GM12864 (cell line): ENCODE measurements at regions not wholly inside any gene's neighbourhood (a gene's known extent, or its start where the extent isn't known, plus 50 kb on each side); places are given as distances from the start of the nearest gene placed in this dataset.
"Not testable (repeated sequence)": the region's sequence is repeated elsewhere in the genome, so short reads cannot be mapped to it uniquely, and the experiment has no call there.

Source experiments
- DNase-seq: peaks from one replicate; pipeline ENCODE4 v3.0.0-alpha.2; 2011; ENCODE audit warnings: low read depth
- H3K4me3 ChIP-seq: 2 replicates; pipeline ENCODE4 v1.5.1; 2011; ENCODE audit warnings: mild to moderate bottlenecking, low read depth, low read length, control low read depth
- TF ChIP-seq, protein P1 (sequence below): IDR thresholded peaks from 2 replicates; pipeline ENCODE4 v1.5.1; 2011; ENCODE audit warnings: low read depth, mild to moderate bottlenecking, moderate library complexity, low read length, control low read depth, inconsistent platforms; ENCODE audit errors: missing control alignments

- TF ChIP-seq, protein P1, sequence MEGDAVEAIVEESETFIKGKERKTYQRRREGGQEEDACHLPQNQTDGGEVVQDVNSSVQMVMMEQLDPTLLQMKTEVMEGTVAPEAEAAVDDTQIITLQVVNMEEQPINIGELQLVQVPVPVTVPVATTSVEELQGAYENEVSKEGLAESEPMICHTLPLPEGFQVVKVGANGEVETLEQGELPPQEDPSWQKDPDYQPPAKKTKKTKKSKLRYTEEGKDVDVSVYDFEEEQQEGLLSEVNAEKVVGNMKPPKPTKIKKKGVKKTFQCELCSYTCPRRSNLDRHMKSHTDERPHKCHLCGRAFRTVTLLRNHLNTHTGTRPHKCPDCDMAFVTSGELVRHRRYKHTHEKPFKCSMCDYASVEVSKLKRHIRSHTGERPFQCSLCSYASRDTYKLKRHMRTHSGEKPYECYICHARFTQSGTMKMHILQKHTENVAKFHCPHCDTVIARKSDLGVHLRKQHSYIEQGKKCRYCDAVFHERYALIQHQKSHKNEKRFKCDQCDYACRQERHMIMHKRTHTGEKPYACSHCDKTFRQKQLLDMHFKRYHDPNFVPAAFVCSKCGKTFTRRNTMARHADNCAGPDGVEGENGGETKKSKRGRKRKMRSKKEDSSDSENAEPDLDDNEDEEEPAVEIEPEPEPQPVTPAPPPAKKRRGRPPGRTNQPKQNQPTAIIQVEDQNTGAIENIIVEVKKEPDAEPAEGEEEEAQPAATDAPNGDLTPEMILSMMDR = no peak
- no peak for DNase-seq
- no peak overlapping the region for H3K4me3 ChIP-seq
Observed at GRCh38 chrX:148080593-148080992, 99.5 kb downstream of the FMR1NB start.

DNA sequence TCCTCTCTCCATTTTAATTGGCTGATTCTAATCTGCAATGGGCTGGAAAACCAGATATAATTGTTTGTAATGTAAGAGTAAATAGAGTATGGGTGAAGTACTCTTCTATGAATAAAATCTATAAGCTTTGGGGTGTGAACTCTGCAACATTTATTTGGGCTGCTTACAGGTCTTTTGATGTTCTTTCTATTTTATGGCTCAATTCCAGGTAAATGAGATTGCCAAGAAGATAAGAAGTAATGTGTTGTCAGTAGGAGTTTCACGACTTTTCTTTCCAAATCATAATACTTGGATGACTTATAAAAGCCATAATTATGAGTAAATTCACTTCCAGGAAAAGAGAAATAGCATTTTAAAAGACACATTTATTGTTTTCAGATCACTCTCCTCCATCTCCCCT is 103.5 kb downstream of the FMR1NB start:
- H3K4me3 ChIP-seq = no peak overlapping the region
- TF ChIP-seq, protein P1 = no peak
- DNase-seq = no peak

DNA sequence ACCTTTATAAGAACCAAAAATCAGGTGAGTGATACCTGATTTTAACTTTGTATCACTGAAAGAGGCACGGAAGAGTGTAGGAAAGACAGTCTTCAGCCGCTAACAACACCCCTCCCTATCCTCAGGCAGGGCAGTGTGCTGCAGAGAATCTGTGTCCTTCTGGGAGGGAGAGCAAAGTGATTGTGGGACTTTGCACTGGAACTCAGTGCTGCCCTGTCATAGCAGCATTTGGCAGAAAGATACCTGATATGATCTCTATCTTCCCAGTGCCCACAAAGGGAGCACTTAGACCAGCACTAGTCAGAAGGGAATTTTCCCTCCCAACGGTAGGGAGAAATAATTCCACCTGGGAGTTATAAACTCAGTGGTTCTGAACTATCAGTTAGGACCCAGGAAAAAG is 139.0 kb downstream of the FMR1NB start:
- no peak for DNase-seq
- H3K4me3 ChIP-seq = no peak overlapping the region
- TF ChIP-seq, protein P1 = no peak

DNA sequence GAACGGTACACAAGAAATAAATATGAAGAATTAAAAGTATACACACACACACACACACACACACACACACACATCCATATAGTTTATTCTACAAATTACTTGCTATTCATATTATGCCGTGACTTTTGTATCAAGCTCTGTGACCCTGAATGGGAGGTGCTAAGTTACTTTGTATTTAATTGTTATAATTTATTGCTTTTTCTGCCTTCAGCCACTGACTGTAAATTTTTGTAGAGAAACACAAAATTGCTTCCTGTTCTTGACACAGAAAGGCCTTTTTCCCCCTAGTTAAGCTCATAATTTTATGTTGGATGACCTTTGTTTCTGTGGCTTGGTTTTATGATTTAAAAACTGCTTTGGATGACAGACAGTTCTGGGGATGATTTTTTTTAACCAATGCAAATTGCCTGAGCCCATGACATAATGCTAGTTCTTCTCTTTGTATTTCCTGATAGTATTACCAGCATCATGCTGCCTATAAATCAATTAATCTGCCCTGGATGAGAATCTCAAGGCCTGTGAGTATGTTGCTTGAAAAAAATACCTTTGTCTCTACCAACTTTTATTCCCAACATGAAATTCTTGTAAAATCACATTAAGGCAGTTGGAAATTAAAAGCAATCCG is 140.0 kb downstream of the FMR1NB start:
- TF ChIP-seq, protein P1 = no peak
- DNase-seq = no peak
- H3K4me3 ChIP-seq = no peak overlapping the region

GRCh38 chrX:148128872-148129505 is 147.9 kb downstream of the FMR1NB start:
- DNase-seq, H3K4me3 ChIP-seq: not testable (repeated sequence)

DNA sequence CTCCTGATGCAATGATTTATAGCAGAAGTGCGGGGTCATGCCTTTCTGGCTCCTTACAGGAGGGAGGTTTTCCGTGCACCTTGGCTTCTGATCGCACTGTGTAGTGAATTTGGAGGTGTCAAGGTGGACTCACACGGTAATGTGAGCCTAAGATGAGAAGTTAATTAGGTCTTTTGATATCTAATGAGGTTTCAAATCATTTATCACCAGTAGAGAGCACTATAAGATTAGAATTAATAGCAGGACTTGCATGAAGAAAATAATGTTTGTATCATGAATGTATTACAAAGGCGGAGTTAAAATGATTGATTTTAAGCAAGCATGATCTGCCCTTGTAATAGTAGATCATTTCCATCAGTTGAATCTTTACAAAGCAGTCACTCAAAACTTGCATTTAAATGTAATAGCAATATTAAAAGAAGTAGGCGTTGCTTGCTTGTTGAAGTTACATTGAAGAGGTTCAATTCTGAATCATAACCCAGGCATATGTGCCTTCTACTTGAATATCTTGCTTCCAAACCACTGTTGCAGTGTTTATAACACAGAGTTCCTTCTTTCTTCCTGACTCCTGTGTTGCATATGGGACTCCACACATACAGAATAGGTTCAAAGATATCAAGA is 152.1 kb downstream of the FMR1NB start:
- H3K4me3 ChIP-seq = no peak overlapping the region
- TF ChIP-seq, protein P1 = no peak
- no peak for DNase-seq

DNA sequence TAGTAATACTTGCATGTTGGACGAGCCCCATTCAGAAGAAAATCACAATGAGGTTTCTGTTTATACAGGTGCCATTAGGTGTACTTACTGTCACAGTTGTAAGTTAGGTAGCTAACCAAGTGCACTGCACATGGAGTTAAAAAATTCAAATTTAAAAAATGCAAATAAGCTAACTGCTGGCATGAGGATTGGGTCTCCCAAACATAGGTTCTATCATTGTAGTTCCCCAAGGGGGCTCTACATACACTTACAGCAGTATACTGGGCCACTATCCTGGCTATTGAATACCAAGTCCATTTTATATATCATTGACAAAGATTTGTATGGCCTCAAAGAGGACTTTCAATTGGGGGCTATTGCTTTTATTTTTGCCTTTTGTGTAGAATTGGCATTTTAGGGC is 153.4 kb downstream of the FMR1NB start:
- H3K4me3 ChIP-seq = no peak overlapping the region
- TF ChIP-seq, protein P1 = no peak
- no peak for DNase-seq
